ENCODE measurements at regions not wholly inside any gene's neighbourhood (a gene's known extent, or its start where the extent isn't known, plus 50 kb on each side); places are given as distances from the start of the nearest gene placed in this dataset.

GRCh38 chr11:109075976-109076375 is 346.0 kb upstream of the C11orf87 start:
- TF ChIP-seq EP300 (IDR thresholded peaks at IDR 0.05) (no peak), POLR2A (IDR thresholded peaks at IDR 0.05) (no peak), CTCF (IDR thresholded peaks at IDR 0.05) (no peak), POLR2AphosphoS5 (IDR thresholded peaks at IDR 0.05) (no peak)

Data from gastroesophageal sphincter (tissue), 3 donors.